Umbilical cord (tissue), 1 donor: ENCODE measurements at regions not wholly inside any gene's neighbourhood (a gene's known extent, or its start where the extent isn't known, plus 50 kb on each side); places are given as distances from the start of the nearest gene placed in this dataset.
A peak's percentile ranks its signal among the peaks of the same experiment; 100 is the strongest.
"Not testable (repeated sequence)": the region's sequence is repeated elsewhere in the genome, so short reads cannot be mapped to it uniquely, and the experiment has no call there.

Source experiments
- DNase-seq: peaks from one replicate; pipeline ENCODE4 v3.0.0-alpha.2; 2015; ENCODE audit warnings: low spot score

DNA sequence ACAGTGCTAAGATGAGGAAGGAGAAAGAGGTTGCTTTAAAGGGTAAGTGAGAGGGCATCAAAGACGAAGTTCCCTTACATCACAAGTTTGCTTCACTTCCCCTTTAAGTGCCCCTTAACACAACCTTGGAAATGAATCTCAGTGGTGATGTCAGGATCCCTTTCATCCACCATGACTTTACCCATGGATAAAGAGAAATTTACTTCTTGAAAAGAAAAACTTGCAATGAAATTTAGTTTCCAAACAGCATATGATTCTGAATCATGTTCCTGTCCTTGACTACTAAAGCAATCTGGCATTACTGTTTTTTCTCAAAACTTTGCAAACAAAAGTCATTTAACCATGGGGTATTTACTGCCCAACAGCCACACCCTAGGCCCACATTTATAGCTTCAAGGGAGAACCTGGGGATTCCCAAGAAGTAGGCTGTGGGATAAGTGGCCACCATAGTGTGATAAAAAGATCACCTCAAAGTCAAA lies 135.9 kb downstream of the ITGB8 start:
- DNase-seq = peak; percentile 73

DNA sequence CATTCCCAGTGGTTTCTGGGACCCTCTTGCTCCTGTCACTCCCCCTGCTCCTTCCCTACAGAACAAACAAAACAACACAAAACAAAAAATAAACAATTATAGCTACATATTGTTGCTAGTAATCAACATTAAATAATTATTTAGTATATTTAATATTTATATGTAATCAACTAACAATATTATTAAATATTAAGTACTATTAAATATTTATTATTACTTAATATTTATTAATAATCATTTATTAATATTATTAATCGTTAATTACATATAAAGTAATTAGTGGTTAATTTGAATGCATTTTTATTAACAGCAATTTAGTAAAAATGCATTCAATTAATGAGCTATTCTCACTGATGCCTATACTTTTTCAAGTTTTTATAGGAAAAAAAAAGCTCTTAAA lies 139.4 kb downstream of the ITGB8 start:
- no peak for DNase-seq

DNA sequence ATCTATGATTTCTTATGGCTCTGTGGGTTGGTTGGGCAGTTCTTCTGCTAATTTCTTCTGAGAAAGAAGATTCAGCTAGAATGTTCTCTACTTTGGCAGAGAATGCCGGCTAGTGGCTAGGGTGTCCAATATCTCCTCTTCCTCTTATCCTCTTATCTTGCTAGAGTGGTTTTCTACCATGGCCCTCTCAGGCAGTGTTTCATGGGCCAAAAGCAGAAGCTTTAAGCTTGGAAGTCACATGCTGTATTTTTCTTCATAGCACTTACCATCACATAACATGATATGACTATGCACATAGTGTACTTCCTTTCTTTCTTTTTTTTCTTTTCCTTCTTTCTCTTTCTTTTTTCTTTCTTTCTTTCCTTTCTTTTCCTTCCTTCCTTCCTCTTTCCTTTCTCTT lies 140.0 kb downstream of the ITGB8 start:
- no peak for DNase-seq

DNA sequence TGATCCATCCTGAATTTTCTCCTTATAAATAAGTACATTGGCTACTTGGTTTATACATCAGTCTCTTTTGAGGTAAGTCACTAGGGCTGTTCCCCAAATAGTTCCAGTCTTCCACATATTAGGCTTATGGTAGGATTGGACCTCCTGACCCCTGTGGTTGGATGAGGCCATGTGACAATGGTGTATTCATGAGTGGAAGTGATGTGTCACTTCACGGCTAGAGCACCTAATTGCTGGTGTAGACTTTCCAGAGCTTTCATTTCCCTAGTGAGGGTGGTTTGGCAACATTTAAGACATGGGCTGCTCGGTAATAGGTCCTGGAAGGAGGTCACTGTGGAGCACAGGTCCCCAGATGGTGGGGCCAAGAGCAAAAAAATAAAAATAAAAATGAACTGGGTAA lies 141.2 kb upstream of the ABCB5 start:
- no peak for DNase-seq

DNA sequence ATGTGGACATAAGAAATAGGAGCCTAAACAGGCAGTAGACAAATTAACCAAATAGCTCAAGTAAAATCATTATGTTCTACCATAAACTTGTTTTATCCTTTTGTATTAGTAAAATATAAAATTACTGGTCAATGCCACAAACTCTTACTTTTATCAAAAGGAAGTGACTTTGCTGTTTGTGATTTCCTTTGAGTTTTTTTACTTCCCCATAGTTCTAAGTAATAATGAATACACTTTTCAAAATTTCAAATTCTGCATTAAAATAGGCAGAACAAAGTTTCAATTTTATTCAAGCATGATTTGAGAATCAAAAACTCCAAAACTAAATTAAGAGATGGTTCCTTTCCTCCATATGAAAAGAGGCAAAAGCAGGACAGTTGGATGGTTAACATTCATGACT lies 139.7 kb upstream of the ABCB5 start:
- DNase-seq = no peak

DNA sequence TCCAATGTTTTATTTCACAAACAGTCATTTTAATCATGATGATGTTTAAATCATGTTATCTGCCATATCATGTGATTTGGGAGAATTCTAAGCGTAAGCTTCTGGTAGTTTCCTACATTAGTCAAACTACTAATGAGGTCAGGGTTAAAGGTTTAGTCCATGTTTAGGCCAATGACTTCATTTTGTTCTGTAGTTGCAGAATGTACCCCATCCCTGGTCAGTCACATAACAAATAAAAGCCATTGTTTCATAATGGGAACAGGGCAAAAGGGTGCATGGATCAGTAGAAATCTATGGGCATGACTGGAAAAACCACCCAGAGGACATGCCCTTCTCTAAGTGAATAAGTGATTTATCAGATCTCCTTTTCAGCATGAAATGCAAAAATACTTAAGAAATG lies 138.4 kb upstream of the ABCB5 start:
- no peak for DNase-seq

DNA sequence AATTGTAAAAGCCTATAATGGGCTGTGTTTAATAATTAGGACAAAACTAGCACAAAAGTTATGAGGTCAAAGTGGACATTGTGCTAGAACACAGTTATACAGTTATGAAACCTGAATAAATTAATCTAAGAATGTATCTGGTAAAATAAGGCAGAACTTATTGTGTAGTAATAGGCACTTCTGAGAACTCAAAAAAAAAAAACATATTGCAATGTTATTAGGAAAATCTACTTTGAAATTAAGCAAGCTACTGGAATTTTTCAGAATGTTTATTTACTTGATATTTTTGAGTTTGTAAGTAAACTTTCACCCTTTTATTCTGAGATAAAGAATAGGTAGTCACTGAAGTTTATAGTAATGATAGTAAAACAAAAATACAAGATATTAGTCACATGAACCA lies 135.8 kb upstream of the ABCB5 start:
- no peak for DNase-seq

DNA sequence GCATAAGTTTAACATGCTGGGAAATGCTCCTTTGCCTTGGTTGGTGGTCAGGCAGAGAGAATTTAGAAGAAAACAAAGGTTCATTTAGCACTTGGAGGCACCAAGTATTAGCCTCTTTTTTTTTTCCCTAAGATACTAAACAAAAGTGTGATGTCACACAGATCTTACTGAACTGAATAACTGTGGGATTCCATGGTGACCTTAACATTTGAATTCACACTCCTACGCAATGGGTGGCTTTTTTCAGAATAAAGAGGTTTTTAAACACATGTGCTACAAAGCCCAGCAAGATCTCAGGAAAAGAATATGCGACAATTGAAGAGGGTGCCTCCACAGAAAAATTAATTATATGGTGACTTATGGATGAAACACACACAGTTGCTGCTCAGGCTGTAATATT lies 133.4 kb upstream of the ABCB5 start:
- no peak for DNase-seq

DNA sequence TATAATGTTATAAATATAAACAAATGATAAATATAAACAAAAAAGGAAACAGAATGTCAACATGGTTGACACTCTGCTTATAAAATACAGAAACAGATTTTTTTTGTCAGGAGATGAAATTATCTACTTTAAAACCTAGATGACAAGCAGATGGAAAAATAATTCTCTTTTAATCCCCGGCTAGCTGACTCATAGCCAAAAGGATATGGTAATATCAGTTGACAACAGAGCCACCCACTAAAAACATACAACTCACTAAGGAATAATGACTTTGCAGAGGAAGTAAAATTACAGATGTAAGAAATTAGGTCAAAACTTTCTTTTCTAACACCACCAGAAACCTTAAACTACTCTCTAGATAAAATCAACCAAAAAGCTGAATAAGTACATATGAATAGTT lies 131.1 kb upstream of the ABCB5 start:
- DNase-seq = peak; percentile 33

DNA sequence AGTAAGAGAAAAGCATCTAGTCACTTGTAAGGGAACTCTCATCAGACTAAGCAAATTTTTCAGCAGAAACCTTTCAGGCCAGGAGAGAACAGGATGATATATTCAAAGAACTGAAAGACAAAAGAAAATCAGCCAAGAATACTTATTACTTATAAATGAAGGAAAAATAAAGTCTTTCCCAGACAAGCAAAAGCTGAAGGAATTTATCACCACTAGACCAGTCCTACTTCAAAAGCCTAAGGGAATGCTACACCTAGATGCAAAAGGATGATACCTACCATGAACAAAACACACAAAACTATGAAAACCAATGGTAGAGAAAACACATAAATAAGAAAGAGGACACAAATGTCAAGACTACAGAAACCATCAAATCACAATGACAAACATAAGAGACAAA lies 126.6 kb upstream of the ABCB5 start:
- DNase-seq = no peak

DNA sequence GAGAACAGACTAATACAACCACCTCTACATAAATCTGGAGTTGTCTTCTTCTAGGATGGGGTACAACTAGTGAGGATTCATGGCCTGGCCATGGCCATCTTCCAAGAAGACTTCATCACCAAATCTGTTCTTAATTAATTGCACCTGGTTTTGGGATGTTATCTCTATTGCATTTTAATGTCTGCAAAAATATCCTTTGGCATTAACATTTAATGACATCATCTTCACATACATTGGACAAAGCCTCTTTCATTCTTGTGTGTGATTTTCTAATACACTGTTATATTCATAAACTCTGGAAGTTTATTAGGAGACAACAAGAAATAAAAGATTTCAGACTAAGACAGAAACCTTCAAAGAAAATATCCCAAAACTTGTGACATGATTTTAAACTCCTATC lies 124.2 kb upstream of the ABCB5 start:
- DNase-seq = no peak

DNA sequence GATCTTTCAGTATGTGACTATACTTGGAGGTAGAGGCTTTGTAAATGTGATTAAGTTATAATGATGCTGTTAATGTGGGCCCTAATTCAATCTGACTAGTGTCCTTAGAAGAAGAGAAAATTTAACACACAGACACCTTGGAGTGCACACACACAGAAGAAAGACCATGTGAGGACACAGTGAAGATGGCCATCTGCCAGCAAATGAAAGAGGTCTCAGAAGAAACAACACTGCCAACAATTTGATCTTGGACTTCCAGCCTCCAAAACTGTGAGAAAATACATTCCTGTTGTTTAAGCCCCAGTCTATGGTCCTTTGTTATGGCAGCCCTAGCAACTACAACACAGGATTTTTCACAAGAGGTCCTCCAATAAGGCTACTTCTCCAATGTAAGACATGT lies 120.9 kb upstream of the ABCB5 start:
- DNase-seq = no peak

DNA sequence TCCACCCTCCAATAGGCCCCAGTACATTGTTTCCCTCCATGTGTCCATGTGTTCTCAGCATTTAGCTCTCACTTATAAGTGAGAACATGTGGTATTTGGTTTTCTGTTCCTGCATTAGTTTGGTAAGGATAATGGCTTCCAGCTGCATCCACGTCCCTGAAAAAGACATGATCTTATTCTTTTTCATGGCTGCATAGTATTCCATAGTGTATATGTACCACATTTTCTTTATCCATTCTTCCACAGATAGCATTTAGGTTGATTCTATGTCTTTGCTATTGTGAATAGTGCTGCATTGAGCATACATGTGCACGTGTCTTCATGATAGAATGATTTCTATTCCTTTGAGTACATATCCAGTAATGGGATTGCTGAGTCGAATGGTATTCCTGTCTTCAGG lies 114.0 kb upstream of the ABCB5 start:
- DNase-seq = not testable (repeated sequence)

DNA sequence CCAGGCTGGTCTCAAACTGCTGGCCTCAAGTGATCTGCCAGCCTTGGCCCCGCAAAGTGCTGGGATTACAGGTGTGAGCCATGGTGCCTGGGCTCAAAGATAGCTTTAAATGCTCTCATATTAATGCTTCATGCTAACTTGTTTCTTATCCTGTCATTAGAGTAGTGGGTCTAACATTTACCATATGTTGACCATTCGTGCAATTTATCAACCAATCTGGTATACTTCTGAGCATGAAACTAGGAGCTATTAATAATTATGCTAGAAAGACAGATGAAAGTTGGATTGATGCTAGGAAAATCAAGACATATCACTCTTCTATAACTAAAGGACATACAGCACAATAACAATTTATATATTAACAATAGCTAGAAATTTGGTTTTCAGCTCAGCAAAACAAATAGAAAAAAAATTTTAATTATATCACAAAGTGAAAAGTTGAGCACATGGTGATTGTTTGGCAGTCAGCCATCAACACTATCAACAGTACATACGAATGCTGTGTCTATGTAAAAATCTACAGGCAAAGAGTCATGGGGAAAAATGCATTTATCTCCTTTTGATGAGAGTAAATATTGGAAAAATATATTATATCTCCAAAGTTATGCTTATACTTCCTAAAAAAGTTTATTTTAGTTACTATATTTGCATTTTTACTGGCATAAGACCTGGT lies 112.1 kb upstream of the ABCB5 start:
- DNase-seq = no peak

DNA sequence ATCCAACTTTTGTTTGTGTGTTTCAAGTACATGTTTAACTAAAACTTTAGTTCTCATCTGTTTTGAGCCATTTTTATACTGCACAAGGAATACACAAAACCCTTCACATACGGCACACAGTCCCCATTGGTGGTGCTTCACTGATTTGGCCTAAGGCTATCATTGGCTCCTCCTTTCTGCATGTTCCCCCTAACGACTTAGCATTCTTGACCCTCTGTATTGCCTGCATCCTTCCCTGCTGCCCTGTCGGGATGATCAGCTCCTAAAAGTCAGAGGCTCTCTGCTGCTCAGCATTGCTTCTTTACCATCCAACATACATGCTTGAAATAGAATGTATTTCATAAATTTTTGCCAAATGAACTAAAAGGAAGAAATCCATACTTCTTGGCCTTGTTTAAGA lies 111.4 kb upstream of the ABCB5 start:
- DNase-seq = peak; percentile 53

DNA sequence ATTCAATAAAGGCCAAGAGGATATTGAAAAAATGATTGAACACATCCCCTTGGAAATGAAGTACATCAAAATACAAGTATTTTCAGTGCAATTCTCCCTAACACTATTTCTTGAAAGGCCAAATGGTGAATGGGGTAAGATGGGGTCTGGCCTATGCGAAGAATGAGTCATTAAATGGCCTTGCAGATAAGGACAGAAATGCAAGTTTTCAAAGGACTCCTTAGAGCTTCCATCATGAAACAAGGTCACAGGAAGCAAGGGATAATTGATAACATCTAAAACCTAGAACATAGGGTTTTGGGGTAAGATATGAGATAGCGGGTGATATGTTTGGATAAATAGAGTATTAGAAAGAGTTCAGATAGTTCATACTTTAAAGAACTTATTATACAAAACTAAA lies 109.3 kb upstream of the ABCB5 start:
- no peak for DNase-seq

DNA sequence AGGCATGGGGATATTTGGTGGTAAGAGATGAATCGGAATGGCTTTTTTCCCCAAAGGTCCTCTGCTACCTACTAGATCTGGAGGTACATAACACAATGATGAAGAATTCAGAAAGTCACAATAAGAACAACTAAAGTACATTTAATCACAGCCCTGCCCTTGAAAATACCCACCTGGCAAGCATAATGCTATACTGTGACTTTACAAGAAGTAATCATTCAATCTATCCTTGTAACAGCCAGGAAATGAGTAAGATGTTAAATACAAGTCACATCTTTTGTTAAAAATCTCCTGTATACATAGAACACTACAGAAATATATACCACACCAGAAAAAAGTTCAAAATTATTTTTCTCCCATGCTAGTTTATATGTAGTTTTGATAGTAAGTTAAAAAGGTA lies 108.3 kb upstream of the ABCB5 start:
- DNase-seq = no peak

DNA sequence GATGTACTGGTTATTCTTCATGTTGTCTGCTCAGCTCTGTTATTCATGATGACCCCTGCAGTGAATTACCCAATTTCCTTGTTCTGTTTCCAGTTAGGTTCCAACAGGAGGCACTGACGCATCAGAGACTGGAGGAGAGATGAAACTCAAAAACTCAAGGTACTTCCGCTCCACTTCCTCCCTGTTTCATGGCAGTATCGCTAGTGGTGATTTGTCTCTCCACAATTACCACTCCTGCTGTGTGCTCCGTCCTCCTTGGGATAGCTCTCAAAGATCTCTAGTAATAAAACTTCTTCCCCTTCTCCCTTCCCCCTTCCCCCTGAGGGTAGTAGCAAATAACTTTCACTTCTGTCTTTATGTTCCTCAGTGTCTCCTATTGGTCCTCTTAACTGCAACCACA lies 107.4 kb upstream of the ABCB5 start:
- no peak for DNase-seq

DNA sequence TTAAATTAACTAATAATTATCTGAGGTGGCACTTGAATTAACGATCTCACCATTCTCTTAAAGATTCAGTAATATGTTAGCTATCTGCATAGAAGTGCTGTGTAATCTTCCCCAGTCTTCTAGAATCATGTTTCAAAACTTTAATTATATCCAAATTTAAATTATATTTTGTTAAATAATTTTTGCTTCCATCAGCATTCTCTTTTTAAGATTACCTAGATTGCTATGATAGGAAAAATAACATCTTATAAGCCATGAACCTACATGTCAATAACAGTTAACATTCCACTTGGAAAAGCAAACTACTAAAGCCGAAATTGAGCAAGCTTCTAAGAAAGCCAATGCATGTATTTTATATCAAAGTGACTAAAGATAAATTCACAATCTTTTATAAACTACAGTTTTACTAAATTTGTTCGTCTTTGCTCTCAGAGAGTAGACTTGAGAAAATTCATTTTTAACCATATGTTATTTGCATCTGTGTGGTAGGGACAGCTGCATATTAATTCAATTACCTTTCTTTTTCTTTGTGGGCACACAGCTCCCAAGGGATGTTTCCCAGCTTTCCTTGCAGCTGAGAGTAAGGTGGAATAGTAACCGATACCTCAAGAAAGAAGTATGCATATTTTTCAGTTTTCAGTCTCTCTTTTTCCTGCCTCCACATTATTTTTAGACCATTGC lies 105.4 kb upstream of the ABCB5 start:
- DNase-seq = no peak

DNA sequence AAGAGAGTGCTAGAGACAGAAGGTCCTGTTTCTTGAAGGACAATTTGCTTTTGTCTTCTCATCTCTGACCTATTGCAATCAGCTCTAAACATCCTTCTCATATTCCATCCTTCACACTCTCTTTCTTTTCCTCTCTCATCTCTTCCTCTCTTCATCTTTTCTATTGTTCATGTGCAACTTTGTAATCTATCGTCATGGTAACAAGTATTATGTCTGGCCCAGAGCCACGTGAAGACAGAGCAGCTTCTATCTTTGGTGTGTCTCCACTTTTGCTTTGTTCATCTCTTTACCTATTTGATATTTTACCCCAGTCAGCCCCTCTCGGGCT lies 104.9 kb upstream of the ABCB5 start:
- no peak for DNase-seq

DNA sequence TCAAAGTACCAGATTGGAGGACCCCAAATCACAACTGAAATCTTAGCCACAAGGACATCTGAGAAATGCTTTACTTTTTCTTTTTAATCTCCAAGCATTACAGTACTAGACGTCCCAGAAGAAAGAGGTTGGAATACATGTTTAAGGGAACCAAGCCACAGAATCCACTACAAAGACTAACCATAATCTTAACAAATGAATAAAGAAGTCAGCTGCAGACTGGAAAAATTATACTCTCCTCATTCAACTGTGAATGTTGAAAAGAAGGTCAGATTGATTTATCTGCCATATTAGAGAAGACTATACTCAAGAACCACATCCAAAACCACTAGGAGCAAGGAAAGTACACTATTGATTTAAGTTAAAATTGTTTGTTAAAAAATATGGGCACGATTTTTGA lies 102.1 kb upstream of the ABCB5 start:
- DNase-seq = no peak

DNA sequence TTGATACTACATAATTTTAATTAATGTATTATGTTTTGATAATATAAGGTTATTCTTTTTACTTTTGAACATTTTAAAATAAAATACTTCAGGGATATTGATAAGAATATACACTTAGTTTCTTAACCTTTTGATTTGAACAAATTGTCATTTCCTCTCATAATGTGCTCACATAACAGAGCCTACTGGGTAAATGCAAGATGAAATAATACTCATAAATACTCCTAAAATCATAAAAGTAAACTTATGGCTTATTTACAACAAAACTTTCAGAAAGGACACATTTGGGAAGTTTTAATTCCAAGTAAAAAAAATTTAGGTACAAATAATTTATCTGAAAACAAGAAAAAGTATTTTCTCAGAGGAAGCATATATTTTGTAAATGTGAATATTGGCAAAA lies 101.6 kb upstream of the ABCB5 start:
- no peak for DNase-seq

DNA sequence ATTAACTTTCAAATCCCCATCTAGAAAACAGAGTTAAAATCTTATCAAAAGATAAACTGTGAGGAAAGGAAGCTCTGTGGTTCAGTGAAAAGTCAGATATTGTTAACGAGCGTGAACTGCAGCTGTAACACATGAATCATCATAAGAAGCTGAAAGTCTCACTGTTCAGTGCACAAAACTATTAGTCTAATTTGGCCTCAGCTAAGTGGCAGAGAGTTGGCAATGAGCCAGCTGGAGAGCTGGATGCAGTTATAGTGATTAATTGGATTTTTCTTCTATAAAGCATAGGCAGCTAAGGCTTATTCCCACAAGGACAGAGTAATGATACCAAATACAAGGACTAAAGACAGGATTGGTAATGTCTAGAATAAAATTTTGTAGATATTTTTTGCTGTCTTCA lies 101.1 kb upstream of the ABCB5 start:
- peak; percentile 89 for DNase-seq

DNA sequence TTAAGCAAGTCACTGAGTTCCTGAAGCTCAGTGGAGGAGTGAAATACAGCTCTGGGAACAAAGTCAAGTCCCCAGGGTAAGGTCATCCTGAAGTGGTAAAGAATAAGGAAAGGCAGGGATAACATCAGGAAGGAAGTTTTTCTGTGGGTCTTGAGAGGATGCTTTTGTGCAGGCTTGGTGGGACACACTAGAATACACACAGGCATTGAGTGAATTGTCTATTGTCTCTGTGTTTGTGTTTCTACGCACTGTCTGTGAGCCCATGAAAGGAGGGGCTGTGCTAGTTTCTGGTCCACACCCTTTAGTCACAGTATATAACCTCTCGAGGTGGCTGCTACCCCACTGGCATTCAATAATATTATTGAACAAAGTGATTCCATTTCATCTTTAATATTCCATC lies 95.8 kb upstream of the ABCB5 start:
- peak; percentile 32 for DNase-seq
